HEK293 (cell line): ENCODE measurements at regions not wholly inside any gene's neighbourhood (a gene's known extent, or its start where the extent isn't known, plus 50 kb on each side); places are given as distances from the start of the nearest gene placed in this dataset.

ENCODE experiments used
- CTCF ChIA-PET: fragments of 350-600 bp; formaldehyde crosslinking; extraction: SDS; loops from one replicate; lab custom pipeline; 2021; ENCODE audit warnings: antibody characterized with exemption; lab: Yijun Ruan, JAX
- POLR2A ChIA-PET: fragments of 300-600 bp; formaldehyde crosslinking; extraction: SDS; loops from one replicate; lab custom pipeline; 2020; ENCODE audit warnings: antibody characterized with exemption, inconsistent platforms; lab: Yijun Ruan, JAX
- H3K27ac ChIP-seq: fragments of 200-500 bp; sonication (Bioruptor generic); 2 replicates; pipeline ENCODE4 v1.5.1; 2014; ENCODE audit warnings: low read depth, low read length, control low read depth, inconsistent platforms; ENCODE audit errors: extremely low read depth
- H3K36me3 ChIP-seq, 2 experiments: fragments of 200-500 bp in 1 of 2; sonication (Bioruptor generic) in 1 of 2; 1 replicate in 1 of 2; 2 replicates in 1 of 2; pipeline ENCODE4 v1.5.1; 2014 to 2017; ENCODE audit warnings: inconsistent platforms in 2 of 2, low read length in 2 of 2; ENCODE audit not compliant: control insufficient read depth in 2 of 2, insufficient read depth in 1 of 2
- H3K4me1 ChIP-seq: fragments of 200-500 bp; sonication (Bioruptor generic); 2 replicates; pipeline ENCODE4 v1.5.1; 2014; ENCODE audit warnings: mild to moderate bottlenecking, low read length, inconsistent platforms; ENCODE audit not compliant: control insufficient read depth, insufficient read depth
- H3K4me3 ChIP-seq: 2 replicates; pipeline ENCODE4 v1.5.1; 2011; ENCODE audit warnings: low read depth, mild to moderate bottlenecking, control low read depth, low read length, moderate library complexity
- H3K9me3 ChIP-seq: fragments of 200-500 bp; sonication (Bioruptor generic); 2 replicates; pipeline ENCODE4 v1.5.1; 2014; ENCODE audit warnings: low read depth, low read length, inconsistent platforms; ENCODE audit not compliant: control insufficient read depth, insufficient read depth
- CTCF ChIP-seq: fragments of 450-650 bp; formaldehyde crosslinking; IDR thresholded peaks from 2 replicates; pipeline ENCODE4 v1.5.1; 2016; ENCODE audit warnings: missing biosample characterization, missing genetic modification characterization
- HIC1 ChIP-seq: fragments of 450-650 bp; formaldehyde crosslinking; IDR thresholded peaks from 2 replicates; pipeline ENCODE4 v1.5.1; 2016; ENCODE audit warnings: missing biosample characterization, missing genetic modification characterization
- HOXA7 ChIP-seq: sonication (generic); formaldehyde crosslinking; IDR thresholded peaks from 2 replicates; pipeline ENCODE4 v1.8.1; 2022; ENCODE audit warnings: missing genetic modification reagents, borderline replicate concordance
- MZF1 ChIP-seq: fragments of 450-650 bp; formaldehyde crosslinking; IDR thresholded peaks from 2 replicates; pipeline ENCODE4 v1.5.1; 2017; ENCODE audit warnings: missing biosample characterization, missing genetic modification characterization, borderline replicate concordance
- SETDB1 ChIP-seq: IDR thresholded peaks from one replicate; pipeline ENCODE4 v1.6.1; 2017; ENCODE audit warnings: mild to moderate bottlenecking, low read length, moderate library complexity, mixed read lengths; ENCODE audit not compliant: insufficient read length
- SP2 ChIP-seq: fragments of 450-650 bp; formaldehyde crosslinking; IDR thresholded peaks from 2 replicates; pipeline ENCODE4 v1.5.1; 2016; ENCODE audit warnings: missing biosample characterization, missing genetic modification characterization
- SP7 ChIP-seq: fragments of 450-650 bp; formaldehyde crosslinking; IDR thresholded peaks from 2 replicates; pipeline ENCODE4 v1.5.1; 2016; ENCODE audit warnings: missing biosample characterization, missing genetic modification characterization
- ZNF214 ChIP-seq: fragments of 450-650 bp; formaldehyde crosslinking; IDR thresholded peaks from 2 replicates; pipeline ENCODE4 v1.5.1; 2017; ENCODE audit warnings: missing biosample characterization, mild to moderate bottlenecking, missing genetic modification characterization, borderline replicate concordance
- ZNF26 ChIP-seq: fragments of 450-650 bp; formaldehyde crosslinking; IDR thresholded peaks from 2 replicates; pipeline ENCODE4 v1.5.1; 2016; ENCODE audit warnings: missing biosample characterization, missing genetic modification characterization
- ZNF292 ChIP-seq: fragments of 450-650 bp; formaldehyde crosslinking; IDR thresholded peaks from 2 replicates; pipeline ENCODE4 v1.5.1; 2016; ENCODE audit warnings: low read depth, missing biosample characterization, missing genetic modification characterization, borderline replicate concordance
- ZNF362 ChIP-seq: fragments of 450-650 bp; formaldehyde crosslinking; IDR thresholded peaks from 2 replicates; pipeline ENCODE4 v1.5.1; 2016; ENCODE audit warnings: missing biosample characterization, missing genetic modification characterization
- ZNF518A ChIP-seq: fragments of 450-650 bp; formaldehyde crosslinking; conservative IDR thresholded peaks from 2 replicates; pipeline ENCODE4 v1.5.1; 2016; ENCODE audit warnings: low read depth, missing biosample characterization, missing genetic modification characterization
- ZNF560 ChIP-seq: fragments of 450-650 bp; formaldehyde crosslinking; IDR thresholded peaks from 2 replicates; pipeline ENCODE4 v1.5.1; 2017; ENCODE audit warnings: missing biosample characterization, missing genetic modification characterization, borderline replicate concordance
- ZNF621 ChIP-seq: fragments of 450-650 bp; formaldehyde crosslinking; IDR thresholded peaks from 2 replicates; pipeline ENCODE4 v1.5.1; 2017; ENCODE audit warnings: missing biosample characterization, missing genetic modification characterization
- ZNF645 ChIP-seq: fragments of 450-650 bp; formaldehyde crosslinking; IDR thresholded peaks from 2 replicates; pipeline ENCODE4; 2016; ENCODE audit warnings: missing biosample characterization, missing genetic modification characterization
- ZNF664 ChIP-seq: fragments of 450-650 bp; formaldehyde crosslinking; IDR thresholded peaks from 2 replicates; pipeline ENCODE4 v1.5.1; 2016; ENCODE audit warnings: missing biosample characterization, missing genetic modification characterization
- ZNF791 ChIP-seq: fragments of 450-650 bp; formaldehyde crosslinking; IDR thresholded peaks from 2 replicates; pipeline ENCODE4 v1.5.1; 2016; ENCODE audit warnings: missing biosample characterization, missing genetic modification characterization
- ZSCAN16 ChIP-seq: fragments of 450-650 bp; formaldehyde crosslinking; IDR thresholded peaks from 2 replicates; pipeline ENCODE4 v1.5.1; 2016; ENCODE audit warnings: missing biosample characterization, missing genetic modification characterization
- ZSCAN18 ChIP-seq: fragments of 450-650 bp; formaldehyde crosslinking; IDR thresholded peaks from 2 replicates; pipeline ENCODE4 v1.5.1; 2016; ENCODE audit warnings: missing biosample characterization, missing genetic modification characterization

GRCh38 chr1:38616846-38617245 is 242.7 kb downstream of the RRAGC start (continued):
- TF ChIP-seq ZNF362 (no peak), ZNF292 (tag by site-specific recombination) (no peak), ZNF791 (tag by site-specific recombination) (no peak), SP7 (tag by site-specific recombination) (no peak)
- TF ChIP-seq, all 188 proteins: peak for 0

- Histone ChIP-seq H3K9me3 (no peaks in the 10 kb centered on the region), H3K4me3 (no peak overlapping the region), H3K4me1 (no peaks in the 10 kb centered on the region), H3K27ac (no peak overlapping the region), H3K36me3 (no peaks in the 10 kb centered on the region)
- ChIA-PET POLR2A (no interaction called here), CTCF (no interaction called here)
- TF ChIP-seq ZNF664 (tag by site-specific recombination) (no peak), ZNF26 (no peak), ZNF621 (tag by site-specific recombination) (no peak), SETDB1 (peak; percentile 54)
Observed at GRCh38 chr1:38615680-38616079, 243.9 kb downstream of the RRAGC start.

GRCh38 chr1:38614861-38615260 is 244.7 kb downstream of the RRAGC start:
- H3K27ac ChIP-seq: no peak overlapping the region
- H3K36me3 ChIP-seq: no peaks in the 10 kb centered on the region
- H3K9me3 ChIP-seq: no peaks in the 10 kb centered on the region
- POLR2A ChIA-PET: no interaction called here
- H3K4me1 ChIP-seq: no peaks in the 10 kb centered on the region
- CTCF ChIA-PET: no interaction called here
- no peak overlapping the region for H3K4me3 ChIP-seq
- TF ChIP-seq HIC1 (no peak), CTCF (tag by site-specific recombination) (no peak), ZNF518A (tag by site-specific recombination) (no peak), ZSCAN16 (tag by site-specific recombination) (no peak), ZNF214 (tag by site-specific recombination) (no peak), HOXA7 (CRISPR knock-in tag) (no peak), ZNF645 (tag by site-specific recombination) (no peak), ZSCAN18 (no peak), SP2 (tag by site-specific recombination) (no peak), MZF1 (tag by site-specific recombination) (no peak), ZNF560 (tag by site-specific recombination) (no peak)
